H1 (cell line): ENCODE measurements at regions not wholly inside any gene's neighbourhood (a gene's known extent, or its start where the extent isn't known, plus 50 kb on each side); places are given as distances from the start of the nearest gene placed in this dataset.

ENCODE experiments used
- CTCF ChIA-PET: fragments of 300-600 bp; sonication (Branson Sonifier 250); formaldehyde crosslinking; loops from one replicate; lab custom pipeline; 2021; ENCODE audit not compliant: partially characterized antibody; lab: Charles Lee
- POLR2A ChIA-PET: fragments of 300-600 bp; sonication (Branson Sonifier 250); formaldehyde crosslinking; loops from one replicate; lab custom pipeline; 2021; ENCODE audit warnings: inconsistent platforms; ENCODE audit not compliant: partially characterized antibody; lab: Charles Lee
- DNase-seq, 2 experiments: peaks; one replicate each; pipeline versions ENCODE4 v3.0.0 to v3.0.0-alpha.2; 2010 to 2022; ENCODE audit warnings: low spot score in 2 of 2, low read depth in 1 of 2, mixed read lengths in 1 of 2
- FAIRE-seq: peaks from 2 replicates; lab custom pipeline; 2011; peaks lifted over from hg19 to GRCh38; lab: Jason Lieb, UNC
- H2AFZ ChIP-seq: 2 replicates; pipeline ENCODE4 v1.8.1; 2012; ENCODE audit warnings: low read length, inconsistent platforms
- H2AK5ac ChIP-seq: 2 replicates; pipeline ENCODE4 v1.6.1; 2013; ENCODE audit warnings: low read depth, low read length
- H2BK120ac ChIP-seq: replicated peaks from 2 replicates; pipeline ENCODE3; 2013; ENCODE audit warnings: low read depth, low read length, inconsistent platforms
- H2BK12ac ChIP-seq: 2 replicates; pipeline ENCODE4 v1.6.1; 2013; ENCODE audit warnings: low read depth, low read length
- H2BK15ac ChIP-seq: 2 replicates; pipeline ENCODE4 v1.6.1; 2013; ENCODE audit warnings: low read length
- H2BK20ac ChIP-seq: 2 replicates; pipeline ENCODE4 v1.6.1; 2013; ENCODE audit warnings: low read length
- H2BK5ac ChIP-seq: 2 replicates; pipeline ENCODE4 v1.6.1; 2013; ENCODE audit warnings: low read depth, low read length
- H3K14ac ChIP-seq: 2 replicates; pipeline ENCODE4 v1.6.1; 2013; ENCODE audit warnings: inconsistent platforms; ENCODE audit not compliant: insufficient read length
- H3K18ac ChIP-seq: 2 replicates; pipeline ENCODE4 v1.6.1; 2013; ENCODE audit warnings: low read length; ENCODE audit errors: extremely low read depth
- H3K23ac ChIP-seq: 2 replicates; pipeline ENCODE4 v1.6.1; 2013; ENCODE audit warnings: inconsistent platforms; ENCODE audit not compliant: insufficient read length
- H3K23me2 ChIP-seq: 2 replicates; pipeline ENCODE4 v1.6.1; 2013; ENCODE audit warnings: low read depth, low read length
- H3K27ac ChIP-seq: 2 replicates; pipeline ENCODE4 v1.6.1; 2011; ENCODE audit warnings: low read depth, low read length, inconsistent platforms
- H3K27me3 ChIP-seq, 4 experiments: replicated peaks in 1 of 4; 1 replicate in 1 of 4; 2 replicates in 3 of 4; pipeline versions ENCODE4 v1.6.1 to v1.8.1; 2011 to 2013; ENCODE audit warnings: low read length in 3 of 4, mild to moderate bottlenecking in 3 of 4, inconsistent platforms in 2 of 4, mixed read lengths in 2 of 4, moderate library complexity in 1 of 4; ENCODE audit not compliant: control insufficient read depth in 3 of 4, insufficient read depth in 3 of 4; ENCODE audit errors: extremely low read depth in 1 of 4
- H3K36me3 ChIP-seq, 4 experiments: 2 replicates each; pipeline versions ENCODE4 v1.6.1 to v1.8.1; 2011 to 2013; ENCODE audit warnings: mild to moderate bottlenecking in 4 of 4, low read length in 3 of 4, moderate library complexity in 2 of 4, control low read depth in 1 of 4, inconsistent platforms in 1 of 4; ENCODE audit not compliant: insufficient read depth in 4 of 4, control insufficient read depth in 2 of 4
- H3K4ac ChIP-seq: replicated peaks from 2 replicates; pipeline ENCODE3; 2013; ENCODE audit warnings: low read length, low read depth, mixed read lengths, inconsistent platforms; ENCODE audit not compliant: insufficient read length
- H3K4me1 ChIP-seq, 4 experiments: replicated peaks in 1 of 4; 1 replicate in 1 of 4; 2 replicates in 3 of 4; pipeline versions ENCODE4 v1.6.1 to v1.8.1; 2011 to 2013; ENCODE audit warnings: low read length in 3 of 4, inconsistent platforms in 2 of 4, mixed read lengths in 1 of 4; ENCODE audit not compliant: insufficient read depth in 4 of 4, control insufficient read depth in 3 of 4
- H3K4me2 ChIP-seq, 2 experiments: 2 replicates each; pipeline versions ENCODE4 v1.6.1 to v1.8.1; 2011 to 2013; ENCODE audit warnings: low read depth in 2 of 2, low read length in 2 of 2, control low read depth in 1 of 2, inconsistent platforms in 1 of 2, mild to moderate bottlenecking in 1 of 2; ENCODE audit not compliant: insufficient read depth in 1 of 2
- H3K4me3 ChIP-seq, 4 experiments: fragments of 200-600, 300-600 bp in 1 of 4; sonication (generic), shearing (Covaris generic), sonication (Bioruptor Twin) in 1 of 4; 2 replicates each; pipeline versions ENCODE4 v1.5.1 to v1.8.1; 2011 to 2016; ENCODE audit warnings: low read length in 4 of 4, low read depth in 3 of 4, control low read depth in 2 of 4, inconsistent platforms in 2 of 4, mild to moderate bottlenecking in 2 of 4, mixed read lengths in 1 of 4, moderate library complexity in 1 of 4; ENCODE audit not compliant: insufficient read depth in 2 of 4; ENCODE audit errors: extremely low read depth in 1 of 4
- H3K56ac ChIP-seq: replicated peaks from 2 replicates; pipeline ENCODE3; 2013; ENCODE audit warnings: low read depth, mild to moderate bottlenecking, mixed read lengths, low read length, inconsistent platforms; ENCODE audit not compliant: insufficient read length
- H3K79me1 ChIP-seq: 2 replicates; pipeline ENCODE4 v1.6.1; 2013; ENCODE audit warnings: low read depth, low read length, control low read depth
- H3K79me2 ChIP-seq, 2 experiments: 2 replicates each; pipeline versions ENCODE4 v1.6.1 to v1.8.1; 2012 to 2013; ENCODE audit warnings: low read length in 2 of 2, mild to moderate bottlenecking in 2 of 2, inconsistent platforms in 1 of 2; ENCODE audit not compliant: insufficient read depth in 2 of 2, control insufficient read depth in 1 of 2
- H3K9ac ChIP-seq, 4 experiments: replicated peaks in 1 of 4; 1 replicate in 1 of 4; 2 replicates in 3 of 4; pipeline versions ENCODE4 v1.6.1 to v1.8.1; 2011 to 2013; ENCODE audit warnings: low read depth in 3 of 4, low read length in 3 of 4, control low read depth in 2 of 4, mild to moderate bottlenecking in 2 of 4, moderate library complexity in 2 of 4, inconsistent platforms in 1 of 4; ENCODE audit errors: extremely low read depth in 1 of 4
- H3K9me3 ChIP-seq, 2 experiments: 2 replicates each; pipeline versions ENCODE4 v1.6.1 to v1.8.1; 2012 to 2013; ENCODE audit warnings: mild to moderate bottlenecking in 2 of 2, moderate library complexity in 2 of 2, control low read depth in 1 of 2, inconsistent platforms in 1 of 2, low read depth in 1 of 2, low read length in 1 of 2, mixed read lengths in 1 of 2; ENCODE audit not compliant: insufficient read depth in 2 of 2
- H4K20me1 ChIP-seq, 2 experiments: replicated peaks in 1 of 2; 2 replicates each; pipeline versions ENCODE3 to v1.8.1; 2011 to 2013; ENCODE audit warnings: inconsistent platforms in 2 of 2, low read length in 2 of 2, mild to moderate bottlenecking in 1 of 2; ENCODE audit not compliant: insufficient read depth in 2 of 2, control insufficient read depth in 1 of 2
- H4K5ac ChIP-seq: 2 replicates; pipeline ENCODE4 v1.6.1; 2013; ENCODE audit warnings: low read length, low read depth, mixed read lengths, inconsistent platforms; ENCODE audit not compliant: insufficient read length
- H4K8ac ChIP-seq: 2 replicates; pipeline ENCODE4 v1.8.0; 2013; ENCODE audit warnings: mild to moderate bottlenecking, moderate library complexity, low read length, inconsistent platforms; ENCODE audit not compliant: insufficient read depth; ENCODE audit errors: extremely low read depth
- H4K91ac ChIP-seq: replicated peaks from 2 replicates; pipeline ENCODE3; 2013; ENCODE audit warnings: low read length, mixed read lengths, inconsistent platforms; ENCODE audit not compliant: insufficient read length
- BRCA1 ChIP-seq: IDR thresholded peaks from 2 replicates; pipeline ENCODE4 v1.6.1; 2012; ENCODE audit warnings: low read depth, low read length, improper control_type of control experiment
- FOSL1 ChIP-seq: IDR thresholded peaks from 2 replicates; pipeline ENCODE4 v1.6.1; 2011; ENCODE audit warnings: mild to moderate bottlenecking, low read depth, low read length, moderate library complexity; ENCODE audit not compliant: insufficient read depth
- GABPA ChIP-seq: IDR thresholded peaks from 2 replicates; pipeline ENCODE4 v1.6.1; 2011; ENCODE audit warnings: mild to moderate bottlenecking, low read length, moderate library complexity, borderline replicate concordance; ENCODE audit not compliant: insufficient read depth
- MAX ChIP-seq: IDR thresholded peaks from 2 replicates; pipeline ENCODE4 v1.6.1; 2012; ENCODE audit warnings: inconsistent platforms
- NRF1 ChIP-seq: IDR thresholded peaks from 2 replicates; pipeline ENCODE4 v1.6.1; 2011; ENCODE audit warnings: mild to moderate bottlenecking, low read depth, low read length, improper control_type of control experiment
- SIN3A ChIP-seq, 2 experiments: IDR thresholded peaks in 1 of 2; conservative IDR thresholded peaks in 1 of 2; 2 replicates each; pipeline ENCODE4 v1.6.1; 2011 to 2012; ENCODE audit warnings: low read length in 2 of 2, improper control_type of control experiment in 1 of 2, low read depth in 1 of 2, mild to moderate bottlenecking in 1 of 2
- TAF7 ChIP-seq: optimal IDR thresholded peaks from 2 replicates; pipeline ENCODE3; 2011; ENCODE audit warnings: low read depth, mild to moderate bottlenecking, inconsistent platforms, low read length, moderate library complexity, borderline replicate concordance
- WGBS, 2 experiments: shearing (Covaris generic) in 1 of 2; methylation state at CpG; one replicate each; pipeline versions ENCODE4 v1.1.6 to v1.1.7; 2013 to 2015; ENCODE audit warnings: low lambda C conversion rate in 2 of 2, mixed read lengths in 2 of 2, inconsistent platforms in 1 of 2, low coverage in 1 of 2, missing lambda C conversion rate in 1 of 2; ENCODE audit not compliant: insufficient replicate concordance in 2 of 2, insufficient coverage in 1 of 2, insufficient read length in 1 of 2; ENCODE audit errors: extremely low coverage in 1 of 2, missing lambda C conversion rate in 1 of 2; 5-methylcytosine and 5-hydroxymethylcytosine counted together

- FAIRE-seq (no peak), DNase-seq (no peak)
- H3K56ac ChIP-seq = no peak overlapping the region
- no peaks in the 10 kb centered on the region for H3K23me2 ChIP-seq
- H3K14ac ChIP-seq = no peak overlapping the region
- H3K23ac ChIP-seq = no peak overlapping the region
- H3K27ac ChIP-seq = no peak overlapping the region
- CTCF ChIA-PET = no interaction called here
- H3K27me3 ChIP-seq = no peaks in the 10 kb centered on the region
- H3K4me3 ChIP-seq = no peak overlapping the region
- no peak overlapping the region for H2BK5ac ChIP-seq
- no peak overlapping the region for H4K91ac ChIP-seq
- WGBS, 2 experiments = 92% methylated on average over 2 of the region's 2 CpGs; no CpG with 5 or more reads in 1 of the 2 experiments
- no peak overlapping the region for H4K8ac ChIP-seq
- POLR2A ChIA-PET = no interaction called here
- H3K9ac ChIP-seq = no peak overlapping the region
- H3K79me2 ChIP-seq = no peaks in the 10 kb centered on the region
- H2AFZ ChIP-seq = no peak overlapping the region
- H2BK15ac ChIP-seq = no peak overlapping the region
- H4K20me1 ChIP-seq = no peaks in the 10 kb centered on the region
- no peaks in the 10 kb centered on the region for H3K9me3 ChIP-seq
- no peak overlapping the region for H2BK12ac ChIP-seq
- H3K4me2 ChIP-seq = no peak overlapping the region
- H2AK5ac ChIP-seq = no peak overlapping the region
- no peak overlapping the region for H3K18ac ChIP-seq
- H3K79me1 ChIP-seq = no peaks in the 10 kb centered on the region
- no peak overlapping the region for H2BK120ac ChIP-seq
- no peaks in the 10 kb centered on the region for H3K36me3 ChIP-seq
- no peaks in the 10 kb centered on the region for H3K4me1 ChIP-seq
- H2BK20ac ChIP-seq = no peak overlapping the region
- no peak overlapping the region for H3K4ac ChIP-seq
- H4K5ac ChIP-seq = no peak overlapping the region
- TF ChIP-seq NRF1 (no peak), SIN3A (conservative IDR thresholded peaks at IDR 0.05 in 1 of 2, IDR thresholded peaks at IDR 0.05 in 1 of 2; ENCODE audit: low read depth in 1 of 2, low read length in 2 of 2) (no peak), TAF7 (no peak), BRCA1 (no peak), FOSL1 (no peak), MAX (no peak), GABPA (no peak)
These were observed 76.0 kb upstream of the RGPD5 start for GRCh38 chr2:109718139-109718538.
